Right atrium auricular region (tissue), 2 donors: ENCODE measurements at regions not wholly inside any gene's neighbourhood (a gene's known extent, or its start where the extent isn't known, plus 50 kb on each side); places are given as distances from the start of the nearest gene placed in this dataset.

Experiments
- DNase-seq: peaks from one replicate; pipeline ENCODE4 v3.0.0-alpha.2; 2019; ENCODE audit warnings: low spot score
- H3K27ac ChIP-seq, 2 donors: fragments of 200-600 bp; sonication (generic); 1 replicate in 1 of 2; 2 replicates in 1 of 2; pipeline ENCODE4 v1.5.1; 2016 to 2019
- H3K27me3 ChIP-seq, 2 donors: fragments of 200-600 bp; sonication (generic); one replicate each; pipeline versions ENCODE4 v1.5.1 to v1.6.0; 2017 to 2019
- H3K36me3 ChIP-seq: fragments of 200-600 bp; sonication (generic); one replicate; pipeline ENCODE4 v1.5.1; 2016
- H3K4me1 ChIP-seq, 2 donors: fragments of 200-600 bp; sonication (generic); one replicate each; pipeline versions ENCODE4 v1.5.1 to v1.6.0; 2017 to 2019
- H3K4me3 ChIP-seq, 2 donors: fragments of 200-600 bp; sonication (generic); 1 replicate in 1 of 2; 2 replicates in 1 of 2; pipeline ENCODE4 v1.5.1; 2017 to 2019; ENCODE audit warnings: mild to moderate bottlenecking in 1 of 2, moderate library complexity in 1 of 2
- H3K9me3 ChIP-seq, 2 donors: fragments of 200-600 bp; sonication (generic); one replicate each; pipeline ENCODE4 v1.5.1; 2019
- TF ChIP-seq, protein P1 (sequence below), 2 donors: fragments of 200-600 bp; sonication (generic); IDR thresholded peaks; one replicate each; pipeline ENCODE4 v1.5.1; 2019; ENCODE audit warnings: antibody characterized with exemption in 2 of 2

DNA sequence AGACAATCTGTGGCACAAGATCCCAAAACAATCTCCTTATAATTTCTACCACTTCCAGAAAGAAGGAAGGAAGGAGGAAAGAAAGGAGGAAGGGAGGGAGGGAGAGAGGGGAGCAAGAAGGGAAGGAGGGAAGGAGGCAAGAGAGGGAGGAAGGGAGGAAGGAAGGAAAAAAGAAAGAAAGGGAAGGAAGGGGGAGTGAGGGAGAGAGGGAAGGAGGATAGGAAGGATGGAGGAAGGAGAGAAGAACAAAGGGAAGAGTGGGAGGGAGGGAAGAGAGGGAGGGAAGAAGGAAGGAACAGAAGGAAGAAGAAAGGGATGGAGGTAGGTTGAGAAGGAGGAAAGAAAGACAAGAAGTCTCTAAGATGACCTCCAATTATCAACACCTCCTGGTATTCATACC, 185.5 kb upstream of the NFE2L3 start:
- Histone ChIP-seq H3K4me1 (no peaks in the 10 kb centered on the region), H3K36me3 (no peaks in the 10 kb centered on the region), H3K9me3 (no peaks in the 10 kb centered on the region), H3K27me3 (no peaks in the 10 kb centered on the region), H3K27ac (no peak overlapping the region), H3K4me3 (no peak overlapping the region)
- TF ChIP-seq, protein P1, sequence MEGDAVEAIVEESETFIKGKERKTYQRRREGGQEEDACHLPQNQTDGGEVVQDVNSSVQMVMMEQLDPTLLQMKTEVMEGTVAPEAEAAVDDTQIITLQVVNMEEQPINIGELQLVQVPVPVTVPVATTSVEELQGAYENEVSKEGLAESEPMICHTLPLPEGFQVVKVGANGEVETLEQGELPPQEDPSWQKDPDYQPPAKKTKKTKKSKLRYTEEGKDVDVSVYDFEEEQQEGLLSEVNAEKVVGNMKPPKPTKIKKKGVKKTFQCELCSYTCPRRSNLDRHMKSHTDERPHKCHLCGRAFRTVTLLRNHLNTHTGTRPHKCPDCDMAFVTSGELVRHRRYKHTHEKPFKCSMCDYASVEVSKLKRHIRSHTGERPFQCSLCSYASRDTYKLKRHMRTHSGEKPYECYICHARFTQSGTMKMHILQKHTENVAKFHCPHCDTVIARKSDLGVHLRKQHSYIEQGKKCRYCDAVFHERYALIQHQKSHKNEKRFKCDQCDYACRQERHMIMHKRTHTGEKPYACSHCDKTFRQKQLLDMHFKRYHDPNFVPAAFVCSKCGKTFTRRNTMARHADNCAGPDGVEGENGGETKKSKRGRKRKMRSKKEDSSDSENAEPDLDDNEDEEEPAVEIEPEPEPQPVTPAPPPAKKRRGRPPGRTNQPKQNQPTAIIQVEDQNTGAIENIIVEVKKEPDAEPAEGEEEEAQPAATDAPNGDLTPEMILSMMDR (IDR thresholded peaks at IDR 0.05) = no peak
- no peak for DNase-seq

DNA sequence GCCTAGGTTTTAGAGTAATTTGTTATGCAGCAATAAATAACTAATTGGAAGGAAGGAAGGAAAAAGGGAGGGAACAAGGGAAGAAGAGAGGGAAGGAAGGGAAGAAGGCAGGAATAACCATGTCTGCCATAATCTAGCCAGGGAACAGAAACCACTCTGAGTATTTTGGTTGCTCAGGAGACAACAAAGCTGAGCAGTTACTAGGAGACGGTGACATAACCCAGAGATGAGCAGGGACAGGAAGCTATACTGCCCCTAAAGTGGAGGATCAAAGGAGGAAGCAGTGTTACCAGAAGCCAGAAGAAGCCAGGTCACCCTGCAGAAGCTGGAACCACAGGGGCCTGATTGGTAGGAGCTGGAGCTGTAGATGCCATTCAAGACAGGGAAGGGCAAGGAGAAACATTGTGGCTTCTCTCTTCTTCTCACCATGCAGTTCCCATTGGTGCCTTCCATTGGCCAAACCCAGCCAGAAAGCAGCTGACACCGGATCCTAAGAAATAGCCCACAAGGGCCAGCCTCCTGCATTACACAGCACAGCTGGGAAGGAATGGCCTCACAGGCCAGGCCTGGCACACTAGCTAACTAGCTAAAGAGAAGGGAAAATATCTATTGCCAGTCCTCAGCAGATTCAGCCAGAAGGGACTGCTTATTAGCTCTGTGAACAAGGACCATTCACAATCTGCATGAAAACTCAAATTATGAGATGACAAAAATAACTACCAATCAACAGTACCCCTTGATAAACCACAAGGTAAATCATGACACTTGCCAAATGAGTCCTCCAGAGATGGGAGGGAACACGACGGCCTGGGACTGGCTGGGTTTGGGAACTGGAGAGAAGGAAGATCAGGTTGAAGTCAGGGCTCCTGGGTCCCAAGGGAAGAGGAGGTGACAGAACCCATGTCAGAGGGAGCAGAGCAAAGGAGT, 184.5 kb upstream of the NFE2L3 start:
- no peaks in the 10 kb centered on the region for H3K27me3 ChIP-seq
- TF ChIP-seq, protein P1 (IDR thresholded peaks at IDR 0.05) = no peak
- DNase-seq = no peak
- H3K4me3 ChIP-seq = no peak overlapping the region
- H3K36me3 ChIP-seq = no peaks in the 10 kb centered on the region
- H3K9me3 ChIP-seq = no peaks in the 10 kb centered on the region
- no peaks in the 10 kb centered on the region for H3K4me1 ChIP-seq
- H3K27ac ChIP-seq = no peak overlapping the region

DNA sequence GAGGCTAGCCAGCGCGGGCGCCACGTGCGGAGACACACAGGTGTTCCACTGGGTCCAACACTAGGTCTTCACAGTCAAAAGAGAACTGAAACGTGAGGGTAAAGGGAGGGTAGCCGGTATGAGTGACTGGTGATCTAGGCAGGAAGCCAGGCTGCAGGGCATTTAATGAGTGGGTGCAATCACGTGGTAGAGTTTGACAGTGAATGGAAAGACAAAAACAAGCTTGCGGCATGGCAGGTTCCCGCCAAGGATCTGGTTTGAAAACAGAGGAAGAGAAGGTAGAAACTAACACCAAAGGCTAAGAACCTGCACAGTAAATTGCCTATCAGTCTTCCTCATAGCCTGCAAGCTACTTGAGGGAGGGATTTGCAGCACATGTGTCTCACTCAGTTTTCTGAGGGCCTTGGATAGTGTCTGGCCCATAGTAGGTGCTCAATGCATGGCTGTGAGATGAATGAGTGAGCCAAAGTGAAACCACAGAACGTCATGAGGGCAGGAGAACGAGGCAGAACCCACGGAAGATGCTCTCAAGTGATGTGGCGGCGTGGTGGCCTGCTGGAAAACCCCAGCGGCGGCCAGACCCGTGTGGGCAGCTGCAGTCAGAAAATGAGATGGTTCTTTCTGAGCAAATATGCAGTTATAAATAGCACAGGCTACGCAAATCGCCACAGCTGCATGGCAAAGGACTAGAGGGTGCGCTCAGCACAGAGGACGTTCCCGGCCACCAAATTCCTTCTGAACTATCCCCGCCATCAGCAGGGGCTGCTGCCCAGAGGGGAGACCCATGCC, 183.6 kb upstream of the NFE2L3 start:
- Histone ChIP-seq H3K4me1 (no peaks in the 10 kb centered on the region), H3K27me3 (no peaks in the 10 kb centered on the region), H3K9me3 (no peaks in the 10 kb centered on the region), H3K4me3 (no peak overlapping the region), H3K36me3 (no peaks in the 10 kb centered on the region), H3K27ac (no peak overlapping the region)
- TF ChIP-seq, protein P1 (IDR thresholded peaks at IDR 0.05) = no peak
- no peak for DNase-seq

DNA sequence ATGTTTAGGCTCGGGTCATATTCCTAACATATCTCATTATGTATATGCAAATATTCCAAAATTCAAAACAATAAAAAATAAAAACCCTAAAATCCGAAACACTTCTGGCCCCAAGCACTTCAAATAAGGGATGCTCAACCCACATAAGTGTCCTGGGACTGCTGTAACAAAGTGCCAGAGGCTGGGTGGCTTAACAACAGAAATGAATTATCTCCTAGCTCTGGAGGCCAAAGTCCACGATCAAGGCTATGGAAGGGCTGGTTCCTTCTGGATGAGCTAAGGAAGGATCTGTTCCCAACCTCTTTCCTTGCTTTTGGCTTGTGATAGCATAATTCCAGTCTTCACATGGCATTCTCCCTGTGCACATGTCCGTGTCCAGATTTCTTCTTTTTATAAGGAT, 181.6 kb upstream of the NFE2L3 start:
- no peaks in the 10 kb centered on the region for H3K36me3 ChIP-seq
- H3K4me1 ChIP-seq = no peaks in the 10 kb centered on the region
- H3K27me3 ChIP-seq = no peaks in the 10 kb centered on the region
- TF ChIP-seq, protein P1 (IDR thresholded peaks at IDR 0.05) = no peak
- H3K9me3 ChIP-seq = no peaks in the 10 kb centered on the region
- DNase-seq = no peak
- H3K4me3 ChIP-seq = no peak overlapping the region
- H3K27ac ChIP-seq = no peak overlapping the region

DNA sequence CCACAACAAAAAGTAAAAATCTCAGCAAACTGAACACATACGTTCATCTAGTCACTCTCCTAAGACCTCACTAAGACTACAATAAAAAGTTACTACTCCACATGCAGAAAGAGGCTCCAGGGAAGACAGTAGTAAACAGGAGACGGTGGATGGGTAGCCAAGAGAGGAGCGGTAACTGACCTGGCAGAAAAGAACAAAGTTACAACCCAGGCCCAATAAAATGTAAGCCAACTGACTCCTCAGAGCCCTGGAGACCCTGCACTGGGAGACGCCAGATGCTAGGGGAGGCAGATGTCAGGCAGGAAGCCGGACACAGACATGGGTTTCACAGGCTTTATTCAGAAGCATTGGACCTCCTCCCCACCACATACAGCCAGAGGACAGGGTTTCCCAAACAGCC, 181.1 kb upstream of the NFE2L3 start:
- TF ChIP-seq, protein P1 (IDR thresholded peaks at IDR 0.05) = no peak
- no peaks in the 10 kb centered on the region for H3K9me3 ChIP-seq
- no peaks in the 10 kb centered on the region for H3K36me3 ChIP-seq
- no peak overlapping the region for H3K27ac ChIP-seq
- no peaks in the 10 kb centered on the region for H3K4me1 ChIP-seq
- no peaks in the 10 kb centered on the region for H3K27me3 ChIP-seq
- no peak overlapping the region for H3K4me3 ChIP-seq
- no peak for DNase-seq
